ENCODE measurements at regions not wholly inside any gene's neighbourhood (a gene's known extent, or its start where the extent isn't known, plus 50 kb on each side); places are given as distances from the start of the nearest gene placed in this dataset.

- no peak for TF ChIP-seq CTCF (IDR thresholded peaks at IDR 0.05 in 4 of 5, conservative IDR thresholded peaks at IDR 0.05 in 1 of 5)
- TF ChIP-seq POLR2A (IDR thresholded peaks at IDR 0.05) = no peak
Measured at GRCh38 chr11:24391167-24391566, 105.7 kb upstream of the LUZP2 start.
